ENCODE measurements at regions not wholly inside any gene's neighbourhood (a gene's known extent, or its start where the extent isn't known, plus 50 kb on each side); places are given as distances from the start of the nearest gene placed in this dataset.

DNA sequence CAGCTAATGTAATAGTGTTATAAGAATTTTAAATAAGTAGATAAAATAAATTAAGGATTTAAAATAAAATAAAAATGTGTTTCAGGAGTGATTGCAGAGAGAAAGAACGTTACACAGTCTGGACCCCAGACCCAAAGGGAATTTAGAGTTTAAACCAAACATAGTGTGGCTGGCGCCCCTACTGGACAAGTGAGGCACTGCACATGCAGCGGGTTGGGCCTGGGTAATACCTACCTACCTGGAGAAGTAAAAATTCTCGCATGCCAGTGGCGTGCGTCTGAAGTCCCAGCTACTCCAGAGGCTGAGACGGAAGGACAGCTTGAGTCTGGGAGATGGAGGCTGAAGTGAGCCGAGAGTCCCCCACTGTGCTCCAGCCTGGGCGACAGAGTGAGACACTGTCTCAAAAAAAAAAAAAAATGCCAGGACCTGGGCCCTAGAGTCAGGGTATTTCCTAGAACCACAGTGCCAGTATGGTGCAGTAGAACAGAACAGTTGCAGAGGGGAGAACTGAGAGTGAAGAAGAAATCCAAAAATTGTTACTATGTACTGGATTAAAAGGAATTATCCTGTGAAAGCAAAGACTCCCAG, 71.4 kb upstream of the TCF21 start:
- TF ChIP-seq, protein P1, sequence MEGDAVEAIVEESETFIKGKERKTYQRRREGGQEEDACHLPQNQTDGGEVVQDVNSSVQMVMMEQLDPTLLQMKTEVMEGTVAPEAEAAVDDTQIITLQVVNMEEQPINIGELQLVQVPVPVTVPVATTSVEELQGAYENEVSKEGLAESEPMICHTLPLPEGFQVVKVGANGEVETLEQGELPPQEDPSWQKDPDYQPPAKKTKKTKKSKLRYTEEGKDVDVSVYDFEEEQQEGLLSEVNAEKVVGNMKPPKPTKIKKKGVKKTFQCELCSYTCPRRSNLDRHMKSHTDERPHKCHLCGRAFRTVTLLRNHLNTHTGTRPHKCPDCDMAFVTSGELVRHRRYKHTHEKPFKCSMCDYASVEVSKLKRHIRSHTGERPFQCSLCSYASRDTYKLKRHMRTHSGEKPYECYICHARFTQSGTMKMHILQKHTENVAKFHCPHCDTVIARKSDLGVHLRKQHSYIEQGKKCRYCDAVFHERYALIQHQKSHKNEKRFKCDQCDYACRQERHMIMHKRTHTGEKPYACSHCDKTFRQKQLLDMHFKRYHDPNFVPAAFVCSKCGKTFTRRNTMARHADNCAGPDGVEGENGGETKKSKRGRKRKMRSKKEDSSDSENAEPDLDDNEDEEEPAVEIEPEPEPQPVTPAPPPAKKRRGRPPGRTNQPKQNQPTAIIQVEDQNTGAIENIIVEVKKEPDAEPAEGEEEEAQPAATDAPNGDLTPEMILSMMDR (IDR thresholded peaks at IDR 0.05; ENCODE audit: insufficient read depth, low read depth, low read length), result peak; percentile 20
- no peak for TF ChIP-seq EZH2 (IDR thresholded peaks at IDR 0.05; ENCODE audit: insufficient read depth, low read length)
- no peaks in the 10 kb centered on the region for H3K36me3 Mint-ChIP-seq (ENCODE audit: low read depth, unreplicated experiment)
- H3K9me3 Mint-ChIP-seq (ENCODE audit: unreplicated experiment), result peaks cover 3% of the 10 kb centered on the region
- no peaks in the 10 kb centered on the region for H3K36me3 ChIP-seq (ENCODE audit: insufficient read depth, low read length)
- no peak overlapping the region for H3K4me2 ChIP-seq (ENCODE audit: low read length)
- no peak overlapping the region for H3K4me3 ChIP-seq (ENCODE audit: insufficient read depth, low read depth, low read length)
- H3K9me3 ChIP-seq (ENCODE audit: insufficient read depth, low read depth, low read length), result no peaks in the 10 kb centered on the region
- no peak overlapping the region for H3K27ac ChIP-seq (ENCODE audit: low read depth, low read length)
- no peak overlapping the region for H3K9ac ChIP-seq (ENCODE audit: low read length)
- H3K4me3 Mint-ChIP-seq (ENCODE audit: unreplicated experiment), result no peak overlapping the region
- no peaks in the 10 kb centered on the region for H3K27me3 Mint-ChIP-seq (ENCODE audit: low read depth, unreplicated experiment)
- H3K27me3 ChIP-seq (ENCODE audit: insufficient read depth, low read length), result no peaks in the 10 kb centered on the region
- DNase-seq (ENCODE audit: low read depth), result no peak
- H4K20me1 ChIP-seq (ENCODE audit: insufficient read depth, low read length), result no peaks in the 10 kb centered on the region
- no peak for FAIRE-seq
- no peak overlapping the region for H2AFZ ChIP-seq (ENCODE audit: low read depth, low read length)
- H3K79me2 ChIP-seq (ENCODE audit: insufficient read depth, low read length), result no peaks in the 10 kb centered on the region
- H3K27ac Mint-ChIP-seq (ENCODE audit: unreplicated experiment), result no peak overlapping the region
- H3K4me1 ChIP-seq (ENCODE audit: insufficient read depth, low read length), result peaks cover 5% of the 10 kb centered on the region
- H3K4me1 Mint-ChIP-seq (ENCODE audit: low read depth, unreplicated experiment), result no peaks in the 10 kb centered on the region

DNA sequence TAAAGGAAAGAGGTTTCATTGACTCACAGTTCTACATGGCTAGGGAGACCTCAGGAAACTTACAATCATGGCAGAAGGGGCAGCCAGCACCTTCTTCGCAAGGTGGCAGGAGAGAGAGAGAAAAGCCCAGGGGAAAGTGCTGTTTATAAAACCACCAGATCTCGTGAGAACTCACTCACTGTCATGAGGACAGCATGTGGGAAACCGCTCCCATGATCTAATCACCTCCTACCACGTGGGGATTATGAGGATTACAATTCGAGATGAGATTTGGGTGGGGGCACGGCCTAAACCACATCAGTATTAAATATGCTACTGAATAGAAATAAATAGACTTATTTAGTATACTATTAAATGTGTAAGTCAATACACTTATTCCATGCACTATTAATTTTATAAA, 70.6 kb upstream of the TCF21 start:
- no peaks in the 10 kb centered on the region for H3K4me1 Mint-ChIP-seq (ENCODE audit: low read depth, unreplicated experiment)
- Histone ChIP-seq H3K27me3 (ENCODE audit: insufficient read depth, low read length) (no peaks in the 10 kb centered on the region), H4K20me1 (ENCODE audit: insufficient read depth, low read length) (no peaks in the 10 kb centered on the region), H3K4me3 (ENCODE audit: insufficient read depth, low read depth, low read length) (no peak overlapping the region), H2AFZ (ENCODE audit: low read depth, low read length) (no peak overlapping the region), H3K27ac (ENCODE audit: low read depth, low read length) (no peak overlapping the region), H3K4me2 (ENCODE audit: low read length) (no peak overlapping the region), H3K36me3 (ENCODE audit: insufficient read depth, low read length) (no peaks in the 10 kb centered on the region), H3K4me1 (ENCODE audit: insufficient read depth, low read length) (peaks cover 5% of the 10 kb centered on the region), H3K9ac (ENCODE audit: low read length) (no peak overlapping the region), H3K9me3 (ENCODE audit: insufficient read depth, low read depth, low read length) (no peaks in the 10 kb centered on the region), H3K79me2 (ENCODE audit: insufficient read depth, low read length) (no peaks in the 10 kb centered on the region)
- FAIRE-seq (no peak), DNase-seq (ENCODE audit: low read depth) (no peak)
- no peak overlapping the region for H3K27ac Mint-ChIP-seq (ENCODE audit: unreplicated experiment)
- TF ChIP-seq, protein P1 (IDR thresholded peaks at IDR 0.05; ENCODE audit: insufficient read depth, low read depth, low read length), result no peak
- no peak for TF ChIP-seq EZH2 (IDR thresholded peaks at IDR 0.05; ENCODE audit: insufficient read depth, low read length)
- no peaks in the 10 kb centered on the region for H3K36me3 Mint-ChIP-seq (ENCODE audit: low read depth, unreplicated experiment)
- H3K27me3 Mint-ChIP-seq (ENCODE audit: low read depth, unreplicated experiment), result no peaks in the 10 kb centered on the region
- H3K4me3 Mint-ChIP-seq (ENCODE audit: unreplicated experiment), result no peak overlapping the region
- H3K9me3 Mint-ChIP-seq (ENCODE audit: unreplicated experiment), result no peaks in the 10 kb centered on the region

DNA sequence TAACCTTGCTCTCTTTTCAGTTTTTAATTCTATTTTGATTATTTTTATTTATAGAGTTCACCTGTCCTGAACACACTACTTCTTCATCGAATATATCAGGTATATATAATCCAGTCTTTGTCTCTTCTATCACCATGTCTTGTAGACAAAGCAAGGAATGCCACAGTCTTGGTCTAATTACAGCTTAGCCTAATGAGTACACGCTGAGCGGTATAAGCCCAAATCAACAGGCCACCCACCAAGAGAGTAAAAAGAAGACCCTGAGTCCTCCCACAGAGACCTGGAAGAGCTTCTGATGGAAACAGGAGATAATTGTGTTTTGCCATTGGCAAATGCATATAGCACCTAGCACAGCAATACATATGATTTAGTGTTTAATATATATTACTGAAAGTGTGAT, 68.7 kb upstream of the TCF21 start:
- Histone ChIP-seq H3K9me3 (ENCODE audit: insufficient read depth, low read depth, low read length) (no peaks in the 10 kb centered on the region), H3K27me3 (ENCODE audit: insufficient read depth, low read length) (no peaks in the 10 kb centered on the region), H3K79me2 (ENCODE audit: insufficient read depth, low read length) (no peaks in the 10 kb centered on the region), H2AFZ (ENCODE audit: low read depth, low read length) (no peak overlapping the region), H3K27ac (ENCODE audit: low read depth, low read length) (no peak overlapping the region), H4K20me1 (ENCODE audit: insufficient read depth, low read length) (no peaks in the 10 kb centered on the region), H3K9ac (ENCODE audit: low read length) (no peak overlapping the region), H3K4me2 (ENCODE audit: low read length) (no peak overlapping the region), H3K4me3 (ENCODE audit: insufficient read depth, low read depth, low read length) (no peak overlapping the region), H3K36me3 (ENCODE audit: insufficient read depth, low read length) (no peaks in the 10 kb centered on the region), H3K4me1 (ENCODE audit: insufficient read depth, low read length) (peaks cover under 1% of the 10 kb centered on the region)
- H3K27ac Mint-ChIP-seq (ENCODE audit: unreplicated experiment), result no peak overlapping the region
- DNase-seq (ENCODE audit: low read depth) (no peak), FAIRE-seq (no peak)
- no peak for TF ChIP-seq EZH2 (IDR thresholded peaks at IDR 0.05; ENCODE audit: insufficient read depth, low read length)
- no peaks in the 10 kb centered on the region for H3K36me3 Mint-ChIP-seq (ENCODE audit: low read depth, unreplicated experiment)
- no peak overlapping the region for H3K4me3 Mint-ChIP-seq (ENCODE audit: unreplicated experiment)
- H3K4me1 Mint-ChIP-seq (ENCODE audit: low read depth, unreplicated experiment), result no peaks in the 10 kb centered on the region
- H3K9me3 Mint-ChIP-seq (ENCODE audit: unreplicated experiment), result no peaks in the 10 kb centered on the region
- H3K27me3 Mint-ChIP-seq (ENCODE audit: low read depth, unreplicated experiment), result no peaks in the 10 kb centered on the region
